Peyer's patch (tissue), 4 donors: ENCODE measurements at regions not wholly inside any gene's neighbourhood (a gene's known extent, or its start where the extent isn't known, plus 50 kb on each side); places are given as distances from the start of the nearest gene placed in this dataset.

Source experiments
- POLR2A ChIP-seq, 2 donors: fragments of 450-650 bp; IDR thresholded peaks; one replicate each; pipeline ENCODE4 v1.5.1; 2017; ENCODE audit warnings: antibody characterized with exemption in 2 of 2, mild to moderate bottlenecking in 2 of 2, moderate library complexity in 2 of 2
- TF ChIP-seq, protein P1 (sequence below), 6 experiments: fragments of 450-650 bp in 4 of 6; fragments of 200-600 bp in 2 of 6; sonication (generic) in 1 of 6; IDR thresholded peaks; one replicate each; pipeline ENCODE4 v1.5.1; 2017 to 2019; ENCODE audit warnings: antibody characterized with exemption in 6 of 6, mild to moderate bottlenecking in 3 of 6, moderate library complexity in 1 of 6

DNA sequence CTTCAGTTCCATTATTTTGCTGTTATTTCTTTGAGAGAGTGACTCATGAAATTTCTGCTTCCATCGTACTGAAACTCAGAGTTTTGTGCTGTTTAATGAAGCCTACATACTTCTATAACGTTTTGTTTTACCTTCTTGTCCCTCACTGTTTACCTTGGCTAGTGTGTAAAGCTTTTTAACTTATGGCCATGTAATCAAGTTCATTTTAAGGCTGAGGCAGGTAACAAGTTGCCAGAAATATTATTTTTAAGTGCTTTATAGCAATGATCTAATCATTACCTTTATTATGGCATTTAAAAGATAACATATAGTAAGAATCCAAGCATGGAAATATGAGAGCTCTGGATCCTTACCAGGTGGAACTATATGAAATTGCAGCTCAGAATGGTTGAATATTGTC is 102.3 kb upstream of the FAT1 start:
- TF ChIP-seq, protein P1, sequence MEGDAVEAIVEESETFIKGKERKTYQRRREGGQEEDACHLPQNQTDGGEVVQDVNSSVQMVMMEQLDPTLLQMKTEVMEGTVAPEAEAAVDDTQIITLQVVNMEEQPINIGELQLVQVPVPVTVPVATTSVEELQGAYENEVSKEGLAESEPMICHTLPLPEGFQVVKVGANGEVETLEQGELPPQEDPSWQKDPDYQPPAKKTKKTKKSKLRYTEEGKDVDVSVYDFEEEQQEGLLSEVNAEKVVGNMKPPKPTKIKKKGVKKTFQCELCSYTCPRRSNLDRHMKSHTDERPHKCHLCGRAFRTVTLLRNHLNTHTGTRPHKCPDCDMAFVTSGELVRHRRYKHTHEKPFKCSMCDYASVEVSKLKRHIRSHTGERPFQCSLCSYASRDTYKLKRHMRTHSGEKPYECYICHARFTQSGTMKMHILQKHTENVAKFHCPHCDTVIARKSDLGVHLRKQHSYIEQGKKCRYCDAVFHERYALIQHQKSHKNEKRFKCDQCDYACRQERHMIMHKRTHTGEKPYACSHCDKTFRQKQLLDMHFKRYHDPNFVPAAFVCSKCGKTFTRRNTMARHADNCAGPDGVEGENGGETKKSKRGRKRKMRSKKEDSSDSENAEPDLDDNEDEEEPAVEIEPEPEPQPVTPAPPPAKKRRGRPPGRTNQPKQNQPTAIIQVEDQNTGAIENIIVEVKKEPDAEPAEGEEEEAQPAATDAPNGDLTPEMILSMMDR (IDR thresholded peaks at IDR 0.05): no peak
- TF ChIP-seq POLR2A (IDR thresholded peaks at IDR 0.05): no peak
